ENCODE measurements at regions not wholly inside any gene's neighbourhood (a gene's known extent, or its start where the extent isn't known, plus 50 kb on each side); places are given as distances from the start of the nearest gene placed in this dataset.

GRCh38 chr18:22625406-22625805, 207.7 kb upstream of the CTAGE1 start:
- no peak for DNase-seq (ENCODE audit: low spot score)

- no peak for DNase-seq (ENCODE audit: low spot score)
Measured at GRCh38 chr18:22626771-22627170, 209.1 kb upstream of the CTAGE1 start.

GRCh38 chr18:22627506-22627905, 209.8 kb upstream of the CTAGE1 start:
- DNase-seq (ENCODE audit: low spot score): no peak

- DNase-seq (ENCODE audit: low spot score): no peak
Measured at GRCh38 chr18:22628795-22629510, 211.2 kb upstream of the CTAGE1 start.

- no peak for DNase-seq (ENCODE audit: low spot score)
Measured at GRCh38 chr18:22630980-22631379, 213.3 kb upstream of the CTAGE1 start.

GRCh38 chr18:22632191-22632590, 214.5 kb upstream of the CTAGE1 start:
- no peak for DNase-seq (ENCODE audit: low spot score)

GRCh38 chr18:22634464-22634863, 216.7 kb upstream of the CTAGE1 start:
- no peak for DNase-seq (ENCODE audit: low spot score)

- no peak for DNase-seq (ENCODE audit: low spot score)
Measured at GRCh38 chr18:22637787-22638186, 220.1 kb upstream of the CTAGE1 start.

GRCh38 chr18:22639026-22639463, 221.3 kb upstream of the CTAGE1 start:
- DNase-seq (ENCODE audit: low spot score): no peak

GRCh38 chr18:22639561-22639960, 221.8 kb upstream of the CTAGE1 start:
- no peak for DNase-seq (ENCODE audit: low spot score)

GRCh38 chr18:22640281-22640842, 222.6 kb upstream of the CTAGE1 start:
- no peak for DNase-seq (ENCODE audit: low spot score)

GRCh38 chr18:22641958-22642357, 224.2 kb upstream of the CTAGE1 start:
- no peak for DNase-seq (ENCODE audit: low spot score)

- DNase-seq (ENCODE audit: low spot score): no peak
Measured at GRCh38 chr18:22643731-22644130, 226.0 kb upstream of the CTAGE1 start.

GRCh38 chr18:22650247-22650646, 232.5 kb upstream of the CTAGE1 start:
- no peak for DNase-seq (ENCODE audit: low spot score)

GRCh38 chr18:22657619-22658018, 239.9 kb upstream of the CTAGE1 start:
- DNase-seq (ENCODE audit: low spot score): no peak

GRCh38 chr18:22658318-22658717, 240.6 kb upstream of the CTAGE1 start:
- no peak for DNase-seq (ENCODE audit: low spot score)

- DNase-seq (ENCODE audit: low spot score): no peak
Measured at GRCh38 chr18:22663378-22663777, 245.7 kb upstream of the CTAGE1 start.

GRCh38 chr18:22666411-22666940, 248.8 kb upstream of the CTAGE1 start:
- no peak for DNase-seq (ENCODE audit: low spot score)

- no peak for DNase-seq (ENCODE audit: low spot score)
Measured at GRCh38 chr18:22667156-22667555, 249.4 kb upstream of the CTAGE1 start.

- DNase-seq (ENCODE audit: low spot score): no peak
Measured at GRCh38 chr18:22667616-22668422, 250.1 kb upstream of the CTAGE1 start.

GRCh38 chr18:22668496-22668895, 250.8 kb upstream of the CTAGE1 start:
- no peak for DNase-seq (ENCODE audit: low spot score)

GRCh38 chr18:22670914-22671313, 253.2 kb upstream of the CTAGE1 start:
- DNase-seq (ENCODE audit: low spot score): no peak

All from Ammon's horn (tissue), 1 donor.